ENCODE measurements at regions not wholly inside any gene's neighbourhood (a gene's known extent, or its start where the extent isn't known, plus 50 kb on each side); places are given as distances from the start of the nearest gene placed in this dataset.
A peak's percentile ranks its signal among the peaks of the same experiment; 100 is the strongest.
"Not testable (repeated sequence)": the region's sequence is repeated elsewhere in the genome, so short reads cannot be mapped to it uniquely, and the experiment has no call there.

DNA sequence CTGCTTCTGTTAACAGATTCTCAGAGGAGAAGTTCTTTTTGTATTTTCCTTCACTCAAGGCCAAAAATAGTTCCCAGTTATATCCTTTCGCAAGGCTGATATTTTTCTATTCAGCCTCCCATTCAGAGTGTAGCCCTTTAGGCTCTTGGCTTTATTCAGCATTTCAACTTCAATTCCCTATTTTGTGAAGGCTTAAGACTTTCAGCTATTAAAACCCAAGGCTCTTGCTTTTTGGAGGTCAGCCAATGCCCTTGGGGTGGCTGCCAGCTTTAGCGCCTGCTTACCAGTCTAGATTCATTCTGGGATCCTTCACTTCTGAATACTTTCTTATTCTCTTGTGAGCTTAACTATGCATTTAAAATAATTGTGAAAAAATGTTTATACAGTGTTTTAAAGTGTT lies 57.3 kb upstream of the ADGRA3 start:
- peak; percentile 34 for DNase-seq

DNA sequence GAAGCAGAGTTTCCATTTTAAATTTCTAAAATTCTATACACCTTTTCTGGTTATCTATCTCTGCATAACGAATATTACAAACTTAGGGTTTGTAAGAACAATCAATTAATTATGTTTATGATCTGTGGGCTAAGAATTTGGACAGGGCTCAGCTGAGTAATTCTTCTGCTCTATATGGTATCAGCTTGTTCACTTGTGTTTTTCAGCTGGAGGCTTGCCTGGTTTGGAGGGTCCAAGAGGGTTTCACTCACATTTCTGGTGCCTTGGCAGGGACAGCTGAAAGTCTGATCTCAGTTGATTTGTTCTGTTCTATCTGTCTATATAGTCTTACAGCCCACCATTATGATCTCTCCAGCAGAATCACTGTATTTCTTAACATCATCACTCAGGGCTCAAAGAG lies 57.8 kb upstream of the ADGRA3 start:
- no peak for DNase-seq

DNA sequence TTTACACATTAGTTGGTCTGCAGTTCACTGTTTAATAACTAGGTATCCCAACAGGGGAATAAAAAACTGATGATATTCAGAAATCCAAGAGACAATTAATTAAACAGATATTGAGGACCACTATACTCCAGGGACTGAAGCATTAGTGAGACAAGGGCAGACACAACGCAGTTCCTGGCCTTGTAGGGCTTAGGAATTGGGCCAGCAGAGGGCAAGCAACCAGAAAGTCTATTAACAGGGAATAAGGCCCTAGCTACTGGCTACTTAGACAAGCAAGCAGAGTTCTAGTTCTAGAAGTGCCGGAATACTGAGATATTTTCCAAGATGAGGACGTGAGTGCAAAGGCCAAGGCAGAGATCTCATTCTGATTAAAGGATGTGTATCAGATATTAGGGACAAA lies 58.6 kb upstream of the ADGRA3 start:
- DNase-seq: no peak

- no peak for DNase-seq
Observed at GRCh38 chr4:22574880-22575279, 59.0 kb upstream of the ADGRA3 start.

- DNase-seq: no peak
Observed at GRCh38 chr4:22587253-22587652, 71.4 kb upstream of the ADGRA3 start.

DNA sequence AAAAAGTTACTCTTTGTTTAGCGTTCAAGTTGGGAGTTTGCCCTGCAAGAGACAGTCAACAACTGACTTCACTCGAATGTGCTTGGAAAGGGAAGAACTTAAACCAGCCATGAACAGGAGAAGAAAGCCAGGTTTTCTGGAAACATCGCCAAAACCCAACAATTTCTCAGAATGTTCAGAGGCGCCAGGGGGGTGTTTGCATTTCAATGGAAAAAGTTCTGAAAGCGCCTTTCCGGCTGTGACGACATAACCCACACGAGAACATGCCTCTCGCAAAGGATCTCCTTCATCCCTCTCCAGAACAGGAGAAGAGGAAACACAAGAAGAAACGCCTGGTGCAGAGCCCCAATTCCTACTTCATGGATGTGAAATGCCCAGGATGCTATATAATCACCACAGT lies 78.1 kb upstream of the ADGRA3 start:
- DNase-seq: peak; percentile 8

DNA sequence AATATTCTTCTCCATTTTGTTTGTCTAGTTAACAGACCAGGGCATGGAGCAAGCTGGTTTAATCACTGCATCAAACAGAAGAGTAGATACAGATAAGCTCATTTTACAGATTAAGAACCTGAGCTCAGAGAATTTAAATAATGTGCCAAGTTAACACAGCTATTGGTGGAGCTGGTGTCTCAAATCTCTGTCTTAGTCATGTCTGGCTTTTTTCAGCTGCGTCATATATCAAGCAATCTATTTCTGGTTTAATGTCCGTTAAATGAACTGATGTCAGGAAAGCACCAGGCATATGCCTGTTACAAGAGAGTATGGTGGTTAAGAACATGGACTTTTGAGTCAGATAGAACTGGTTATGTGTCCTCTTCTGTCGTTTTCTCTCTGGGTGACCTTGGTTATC lies 79.8 kb upstream of the ADGRA3 start:
- no peak for DNase-seq

DNA sequence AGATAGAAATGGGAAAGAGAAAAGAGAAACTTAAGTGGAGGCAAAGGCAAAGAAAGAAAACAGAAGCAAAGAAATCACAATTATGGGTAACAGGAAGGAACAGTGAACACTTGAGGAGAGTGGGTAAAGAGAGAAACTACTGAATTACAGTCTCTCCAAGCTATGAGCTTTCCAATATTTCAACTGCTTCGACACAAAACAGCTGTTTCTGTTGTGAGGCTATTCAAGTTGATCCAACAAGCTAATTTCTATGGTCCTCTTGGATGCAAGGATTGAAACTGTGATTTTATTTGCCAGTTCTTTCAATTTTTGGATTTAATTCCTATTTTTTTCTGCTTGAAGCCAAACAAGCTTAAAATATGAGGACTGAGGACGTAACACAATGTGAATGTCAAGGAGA lies 80.5 kb upstream of the ADGRA3 start:
- DNase-seq: peak; percentile 8

GRCh38 chr4:22597471-22597870 lies 81.6 kb upstream of the ADGRA3 start:
- DNase-seq: no peak

DNA sequence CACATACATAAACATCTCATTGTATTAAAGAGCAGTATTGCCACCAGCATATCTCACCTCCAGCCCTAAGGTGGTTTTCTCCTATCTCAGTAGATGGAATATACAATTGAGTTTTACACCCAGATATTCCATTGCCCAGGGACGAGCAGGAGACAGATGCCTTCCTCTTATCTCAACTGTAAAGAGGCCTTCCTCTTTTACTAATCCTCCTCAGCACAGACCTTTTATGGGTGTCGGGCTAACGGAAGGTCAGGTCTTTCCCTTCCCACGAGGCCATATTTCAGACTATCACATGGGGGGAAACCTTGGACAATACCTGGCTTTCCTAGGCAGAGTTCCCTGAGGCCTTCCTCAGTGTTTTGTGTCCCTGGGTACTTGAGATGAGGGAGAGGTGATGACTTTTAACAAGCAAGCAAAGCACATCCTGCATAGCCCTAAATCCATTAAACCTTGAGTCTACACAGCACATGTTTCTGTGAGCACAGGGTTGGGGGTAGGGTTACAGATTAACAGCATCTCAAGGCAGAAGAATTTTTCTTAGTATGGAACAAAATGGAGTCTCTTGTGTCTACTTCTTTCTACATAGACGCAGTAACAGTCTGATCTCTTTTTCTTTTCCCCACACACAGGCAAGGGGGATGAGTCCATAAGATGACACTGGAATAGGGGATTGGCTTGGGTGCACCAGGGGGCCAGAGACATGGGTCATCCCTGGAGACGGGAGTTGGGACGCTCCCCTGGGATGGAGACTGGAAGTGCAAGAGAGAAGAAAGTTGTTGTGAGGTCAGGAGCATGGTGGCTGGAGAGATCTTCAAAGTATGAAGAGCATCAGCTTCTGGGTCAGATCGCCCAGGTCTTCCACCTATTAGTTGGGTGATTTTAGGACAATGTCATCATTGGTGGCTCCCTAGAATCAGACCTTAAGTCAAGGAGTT lies 82.5 kb upstream of the ADGRA3 start:
- not testable (repeated sequence) for DNase-seq

- not testable (repeated sequence) for DNase-seq
Observed at GRCh38 chr4:22599228-22599928, 83.5 kb upstream of the ADGRA3 start.

DNA sequence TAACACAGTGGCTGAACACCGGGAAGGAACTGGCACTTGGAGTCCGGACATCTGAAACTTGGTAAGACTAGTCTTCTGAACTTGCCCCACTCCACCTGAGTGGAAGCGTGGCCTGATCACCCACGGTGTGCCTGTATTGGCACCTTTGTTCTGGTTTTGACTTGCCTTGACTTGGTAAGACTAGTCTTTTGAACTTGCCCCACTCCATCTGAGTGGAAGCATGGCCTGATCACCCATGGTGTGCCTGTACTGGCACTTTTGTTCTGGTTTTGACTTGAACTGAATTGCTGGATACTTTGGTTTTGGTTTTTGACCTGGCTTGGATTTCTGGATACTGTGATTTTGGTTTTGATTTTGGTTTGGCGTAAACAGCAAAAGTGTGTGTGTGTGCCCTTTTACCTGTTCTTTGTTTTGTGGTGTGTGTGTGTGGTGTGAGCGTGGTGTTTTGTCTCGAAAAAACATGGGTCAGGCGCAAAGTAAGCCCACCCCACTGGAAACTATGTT lies 84.1 kb upstream of the ADGRA3 start:
- DNase-seq: not testable (repeated sequence)

GRCh38 chr4:22601638-22602037 lies 85.8 kb upstream of the ADGRA3 start:
- DNase-seq: not testable (repeated sequence)

DNA sequence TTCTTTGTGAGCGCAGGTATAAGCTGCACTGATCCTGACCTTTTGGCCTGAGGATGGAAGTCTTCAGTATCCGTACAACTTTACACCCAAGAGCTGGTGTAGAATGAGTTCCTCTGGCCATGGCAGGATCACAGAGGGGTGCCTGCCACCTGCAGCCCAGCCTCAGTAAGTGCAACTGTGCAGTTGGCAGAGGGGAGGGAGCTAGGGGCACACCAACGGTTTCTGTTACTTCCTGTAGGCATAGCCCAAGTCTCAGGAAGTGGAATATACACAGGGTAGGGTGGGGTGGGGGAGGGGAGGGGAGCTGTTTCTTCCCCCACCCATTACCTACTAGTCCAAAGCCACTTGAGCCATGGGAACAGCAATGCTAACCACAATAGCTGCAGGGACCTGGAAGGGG lies 85.4 kb upstream of the GBA3 start:
- DNase-seq: peak; percentile 5

- DNase-seq: not testable (repeated sequence)
Observed at GRCh38 chr4:22609951-22610525, 82.7 kb upstream of the GBA3 start.

GRCh38 chr4:22614114-22614513 lies 78.6 kb upstream of the GBA3 start:
- DNase-seq: no peak

GRCh38 chr4:22616516-22616915 lies 76.2 kb upstream of the GBA3 start:
- no peak for DNase-seq

GRCh38 chr4:22620144-22620543 lies 72.6 kb upstream of the GBA3 start:
- not testable (repeated sequence) for DNase-seq

DNA sequence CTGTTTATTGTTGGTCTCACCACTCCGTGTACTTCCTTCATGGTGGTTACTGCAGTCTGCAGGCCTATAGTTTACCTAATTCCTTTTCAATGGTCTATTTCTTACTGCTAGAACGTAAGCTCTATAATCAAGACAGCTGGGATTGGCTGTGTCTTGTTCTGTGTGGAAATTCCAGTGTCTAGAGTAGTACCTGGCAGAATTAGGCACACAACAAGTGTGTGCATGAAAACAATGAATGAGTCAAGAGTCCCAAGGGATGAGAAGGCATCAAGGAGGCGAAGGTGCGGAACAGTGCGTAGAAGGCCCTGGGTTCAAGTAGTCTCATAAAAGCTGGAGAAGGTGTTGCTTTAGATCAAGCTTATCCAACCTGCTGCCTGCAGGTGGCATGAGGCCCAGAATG lies 70.8 kb upstream of the GBA3 start:
- not testable (repeated sequence) for DNase-seq

DNA sequence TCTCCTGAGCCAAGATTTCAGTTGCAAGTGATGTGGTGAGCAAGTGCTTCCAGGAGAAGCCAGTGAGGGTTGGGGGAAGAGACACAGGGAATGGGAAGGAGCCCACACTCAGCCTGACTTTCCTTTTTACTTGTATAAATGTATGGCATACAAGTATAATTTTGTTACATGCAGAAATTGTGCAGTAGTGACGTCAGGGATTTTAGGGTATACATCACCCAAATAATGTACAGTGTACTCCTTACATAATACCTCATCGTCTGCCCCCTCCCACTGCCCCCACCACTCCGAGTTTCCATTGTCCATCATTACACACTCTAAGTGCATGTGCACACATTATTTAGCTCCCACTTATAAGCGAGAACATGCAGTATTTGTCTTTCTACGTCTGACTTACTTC lies 68.7 kb upstream of the GBA3 start:
- DNase-seq: not testable (repeated sequence)

DNA sequence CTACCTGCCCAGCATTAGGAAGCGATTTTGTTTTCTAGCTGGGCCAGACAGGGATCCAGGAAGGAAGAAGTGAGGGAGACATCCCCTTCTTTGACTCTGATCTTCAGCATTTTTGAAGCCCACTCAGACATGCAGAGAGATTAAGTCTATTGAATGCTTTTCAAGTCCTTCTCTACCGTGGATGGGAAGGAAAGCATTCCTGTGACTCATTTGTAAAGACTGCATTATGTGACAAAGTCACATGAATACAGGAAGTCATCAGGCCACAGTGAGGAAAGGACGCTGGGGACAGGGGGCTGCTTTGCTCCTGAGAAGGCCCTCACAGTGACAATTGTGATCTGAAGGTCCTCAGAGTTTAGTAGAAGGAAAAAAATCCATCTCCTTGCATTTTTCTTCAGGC lies 67.4 kb upstream of the GBA3 start:
- DNase-seq: no peak

DNA sequence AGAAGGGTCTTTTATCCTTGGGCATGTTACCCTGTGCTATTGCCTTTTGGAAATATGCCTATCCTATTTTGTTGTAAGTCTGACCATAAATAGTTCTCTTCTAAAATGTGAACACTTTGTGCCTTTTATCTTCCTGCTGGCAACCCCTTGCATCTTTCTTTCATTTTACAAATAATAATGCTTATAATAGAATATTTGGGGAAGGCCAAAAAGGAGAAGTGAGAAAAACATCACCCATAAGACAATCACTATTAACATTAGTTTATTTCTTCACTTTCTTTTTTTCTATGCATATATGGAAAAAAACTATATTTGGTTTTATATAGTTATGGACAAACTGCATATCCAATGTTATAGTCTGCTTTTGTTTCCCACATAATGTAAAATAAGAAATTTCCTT lies 64.9 kb upstream of the GBA3 start:
- DNase-seq: not testable (repeated sequence)
